HCT116 (cell line): ENCODE measurements at regions not wholly inside any gene's neighbourhood (a gene's known extent, or its start where the extent isn't known, plus 50 kb on each side); places are given as distances from the start of the nearest gene placed in this dataset.

Source experiments
- ATAC-seq: fragments of 200-7000 bp; cut with Tn5 transposase; 2 replicates; pipeline ENCODE4 v1.9.1; 2020; ENCODE audit warnings: mild to moderate bottlenecking, moderate library complexity
- BruUV-seq: library from RNA; stranded (reverse); fragments of 400-500 nt; replicated peaks from 2 replicates; lab custom pipeline; 2021; lab: Mats Ljungman, UMichigan
- CTCF ChIA-PET: fragments of 300-600 bp; sonication (Branson Sonifier 250); formaldehyde crosslinking; loops from one replicate; lab custom pipeline; 2021; ENCODE audit warnings: antibody characterized with exemption; lab: Charles Lee
- POLR2A ChIA-PET: fragments of 300-600, 350-600 bp; sonication (Branson Sonifier 250); formaldehyde crosslinking; loops from one replicate; lab custom pipeline; 2021; ENCODE audit warnings: antibody characterized with exemption; lab: Charles Lee
- RAD21 ChIA-PET, 2 experiments: fragments of 300-600 bp; sonication (Branson Sonifier 250); formaldehyde crosslinking; loops; one replicate each; lab custom pipeline; 2023; ENCODE audit warnings: low total read pairs in 2 of 2; ENCODE audit not compliant: uncharacterized antibody in 2 of 2, unreplicated experiment in 2 of 2, low non-redundant PET in 1 of 2; lab: Charles Lee
- DNase-seq: peaks from one replicate; pipeline ENCODE4 v3.0.0-alpha.2; 2010; ENCODE audit warnings: low read depth, low spot score
- H2AFZ ChIP-seq: fragments of 200-600 bp; shearing (Covaris generic), sonication (generic); 2 replicates; pipeline ENCODE4 v1.6.1; 2017; ENCODE audit warnings: low read depth, mixed run types, mixed read lengths, antibody characterized with exemption, low read length; ENCODE audit not compliant: poor library complexity, severe bottlenecking
- H3K27ac ChIP-seq: 2 replicates; pipeline ENCODE4 v1.5.1; 2012; ENCODE audit warnings: low read depth, low read length
- H3K27me3 ChIP-seq: fragments of 200-600 bp; sonication (generic); 2 replicates; pipeline ENCODE4 v1.6.1; 2016; ENCODE audit warnings: mixed run types, low read length, mixed read lengths; ENCODE audit not compliant: insufficient read depth
- H3K36me3 ChIP-seq, 2 experiments: fragments of 200-500 bp in 1 of 2; fragments of 200-600 bp in 1 of 2; sonication (Bioruptor generic) in 1 of 2; sonication (generic) in 1 of 2; 2 replicates each; pipeline versions ENCODE4 v1.5.1 to v1.6.1; 2014 to 2016; ENCODE audit warnings: low read length in 2 of 2, inconsistent platforms in 1 of 2, mixed read lengths in 1 of 2, mixed run types in 1 of 2; ENCODE audit not compliant: insufficient read depth in 2 of 2, control insufficient read depth in 1 of 2
- H3K4me1 ChIP-seq, 2 experiments: fragments of 200-600 bp in 1 of 2; sonication (generic) in 1 of 2; 2 replicates each; pipeline versions ENCODE4 v1.5.1 to v1.6.1; 2012 to 2017; ENCODE audit warnings: low read length in 2 of 2, inconsistent platforms in 1 of 2, mild to moderate bottlenecking in 1 of 2, mixed read lengths in 1 of 2, mixed run types in 1 of 2, moderate library complexity in 1 of 2; ENCODE audit not compliant: insufficient read depth in 2 of 2, control insufficient read depth in 1 of 2
- H3K4me2 ChIP-seq: fragments of 200-600 bp; sonication (generic); 2 replicates; pipeline ENCODE4 v1.6.1; 2017; ENCODE audit warnings: mixed run types, low read length, mixed read lengths
- H3K4me3 ChIP-seq, 2 experiments: fragments of 200-600 bp in 1 of 2; sonication (generic) in 1 of 2; replicated peaks in 1 of 2; 2 replicates each; pipeline ENCODE4 v1.5.1; 2011 to 2016; ENCODE audit warnings: low read length in 2 of 2, control low read depth in 1 of 2, low read depth in 1 of 2, mild to moderate bottlenecking in 1 of 2, mixed read lengths in 1 of 2, mixed run types in 1 of 2
- H3K79me2 ChIP-seq: fragments of 200-600 bp; sonication (generic); 2 replicates; pipeline ENCODE4 v1.6.1; 2017; ENCODE audit warnings: mild to moderate bottlenecking, mixed run types, low read length, moderate library complexity, mixed read lengths; ENCODE audit not compliant: insufficient read depth
- H3K9ac ChIP-seq: fragments of 200-600 bp; sonication (generic); 2 replicates; pipeline ENCODE4 v1.6.1; 2016; ENCODE audit warnings: low read length, mixed read lengths
- H3K9me2 ChIP-seq: fragments of 200-600 bp; sonication (generic), shearing (Covaris generic); 2 replicates; pipeline ENCODE4 v1.6.1; 2017; ENCODE audit warnings: mixed run types, mild to moderate bottlenecking, moderate library complexity; ENCODE audit not compliant: insufficient read depth
- H3K9me3 ChIP-seq, 2 experiments: fragments of 200-500 bp in 1 of 2; fragments of 200-600 bp in 1 of 2; sonication (Bioruptor generic) in 1 of 2; sonication (generic) in 1 of 2; 2 replicates each; pipeline ENCODE4 v1.6.1; 2014 to 2017; ENCODE audit warnings: low read length in 2 of 2, mixed read lengths in 2 of 2, inconsistent platforms in 1 of 2, low read depth in 1 of 2, mild to moderate bottlenecking in 1 of 2, mixed run types in 1 of 2, moderate library complexity in 1 of 2; ENCODE audit not compliant: control insufficient read depth in 1 of 2, insufficient read depth in 1 of 2
- H4K20me1 ChIP-seq: fragments of 200-600 bp; sonication (generic), shearing (Covaris generic); 2 replicates; pipeline ENCODE4 v1.6.1; 2017; ENCODE audit warnings: mixed run types, mild to moderate bottlenecking, moderate library complexity; ENCODE audit not compliant: insufficient read depth
- ATF3 ChIP-seq: IDR thresholded peaks from 2 replicates; pipeline ENCODE4 v1.6.1; 2012
- CBX3 ChIP-seq: IDR thresholded peaks from 2 replicates; pipeline ENCODE4 v1.6.1; 2012; ENCODE audit warnings: low read depth
- CEBPB ChIP-seq: IDR thresholded peaks from 2 replicates; pipeline ENCODE4 v1.6.1; 2012; ENCODE audit warnings: low read depth
- CTCF ChIP-seq, 3 experiments: fragments of 200-600 bp in 1 of 3; sonication (generic) in 1 of 3; IDR thresholded peaks in 2 of 3; conservative IDR thresholded peaks in 1 of 3; 2 replicates each; pipeline ENCODE4 v1.5.1; 2012 to 2017; ENCODE audit warnings: low read depth in 2 of 3, low read length in 2 of 3, antibody characterized with exemption in 1 of 3, borderline replicate concordance in 1 of 3, control low read depth in 1 of 3, mild to moderate bottlenecking in 1 of 3, mixed read lengths in 1 of 3, mixed run types in 1 of 3, moderate library complexity in 1 of 3; ENCODE audit not compliant: insufficient read depth in 1 of 3
- EGR1 ChIP-seq: IDR thresholded peaks from 2 replicates; pipeline ENCODE4 v1.6.1; 2012; ENCODE audit warnings: low read depth
- EZH2 ChIP-seq: fragments of 200-600 bp; sonication (generic); IDR thresholded peaks from 2 replicates; pipeline ENCODE4 v1.6.1; 2017; ENCODE audit warnings: antibody characterized with exemption, mixed run types
- FOSL1 ChIP-seq: IDR thresholded peaks from 2 replicates; pipeline ENCODE4 v1.6.1; 2012; ENCODE audit warnings: low read depth
- MAX ChIP-seq: IDR thresholded peaks from 2 replicates; pipeline ENCODE4 v1.6.1; 2012
- POLR2A ChIP-seq: IDR thresholded peaks from 2 replicates; pipeline ENCODE4 v1.7.0; 2011; ENCODE audit warnings: borderline replicate concordance; ENCODE audit not compliant: insufficient read depth, insufficient read length; ENCODE audit errors: extremely low read depth
- POLR2AphosphoS5 ChIP-seq: IDR thresholded peaks from 2 replicates; pipeline ENCODE4 v1.6.1; 2011; ENCODE audit warnings: mild to moderate bottlenecking, low read depth, low read length, moderate library complexity
- RAD21 ChIP-seq: IDR thresholded peaks from 2 replicates; pipeline ENCODE4 v1.6.1; 2012; ENCODE audit warnings: low read depth, mild to moderate bottlenecking
- REST ChIP-seq: IDR thresholded peaks from 2 replicates; pipeline ENCODE4 v1.6.1; 2012; ENCODE audit warnings: low read depth
- SIN3A ChIP-seq: IDR thresholded peaks from 2 replicates; pipeline ENCODE4 v1.6.1; 2012; ENCODE audit warnings: low read depth
- SRF ChIP-seq: IDR thresholded peaks from 2 replicates; pipeline ENCODE4 v1.6.1; 2012; ENCODE audit warnings: low read depth
- TCF7L2 ChIP-seq: IDR thresholded peaks from 2 replicates; pipeline ENCODE4 v1.7.0; 2011; ENCODE audit warnings: borderline replicate concordance, inconsistent platforms; ENCODE audit not compliant: insufficient read depth, insufficient read length; ENCODE audit errors: extremely low read depth
- YY1 ChIP-seq: IDR thresholded peaks from 2 replicates; pipeline ENCODE4 v1.6.1; 2011; ENCODE audit warnings: low read length, low read depth, moderate library complexity, mild to moderate bottlenecking; ENCODE audit not compliant: insufficient replicate concordance; ENCODE audit errors: extremely low read depth
- ZBTB33 ChIP-seq: IDR thresholded peaks from 2 replicates; pipeline ENCODE4 v1.6.1; 2011; ENCODE audit warnings: mild to moderate bottlenecking, low read length, moderate library complexity; ENCODE audit not compliant: insufficient replicate concordance; ENCODE audit errors: extremely low read depth
- ZFX ChIP-seq: fragments of 450-650 bp; IDR thresholded peaks from 2 replicates; pipeline ENCODE4 v1.6.1; 2017
- ZNF274 ChIP-seq: fragments of 200-500 bp; sonication (Bioruptor generic); IDR thresholded peaks from 2 replicates; pipeline ENCODE4 v1.6.1; 2014; ENCODE audit warnings: mild to moderate bottlenecking, low read depth, low read length, inconsistent platforms
- intact Hi-C: fragments of 100-400 bp; cut with micrococcal nuclease; formaldehyde crosslinking; loops from 2 replicates; pipeline ENCODE4 v1.10.0; 2022

GRCh38 chr2:16363581-16363980 is 302.1 kb downstream of the CYRIA start:
- no peak overlapping the region for H3K4me3 ChIP-seq

More at GRCh38 chr2:16363581-16363980, 302.1 kb downstream of the CYRIA start:
- Histone ChIP-seq H3K79me2 (no peaks in the 10 kb centered on the region), H3K27ac (no peak overlapping the region), H2AFZ (no peak overlapping the region), H3K4me1 (no peaks in the 10 kb centered on the region), H3K9me2 (no peaks in the 10 kb centered on the region), H4K20me1 (no peaks in the 10 kb centered on the region), H3K9ac (no peak overlapping the region), H3K4me2 (no peak overlapping the region), H3K27me3 (no peaks in the 10 kb centered on the region), H3K9me3 (no peaks in the 10 kb centered on the region), H3K36me3 (no peaks in the 10 kb centered on the region)
- DNase-seq (no peak), ATAC-seq (no peak)
- CTCF ChIA-PET = no interaction called here
- intact Hi-C loops = no loop called here
- no TSS peak for BruUV-seq
- RAD21 ChIA-PET = no interaction called here
- TF ChIP-seq REST (no peak), ZFX (no peak), SIN3A (no peak), TCF7L2 (no peak), FOSL1 (no peak), RAD21 (no peak), CTCF (IDR thresholded peaks at IDR 0.05 in 2 of 3, conservative IDR thresholded peaks at IDR 0.05 in 1 of 3; ENCODE audit: borderline replicate concordance in 1 of 3, insufficient read depth in 1 of 3, low read depth in 2 of 3, low read length in 2 of 3) (no peak), YY1 (no peak), EZH2 (no peak), CEBPB (no peak), EGR1 (no peak), ZBTB33 (no peak), ATF3 (no peak), ZNF274 (no peak), CBX3 (no peak), POLR2AphosphoS5 (no peak), MAX (no peak), SRF (no peak), POLR2A (no peak)
- POLR2A ChIA-PET = no interaction called here
